DOHH2 (cell line): ENCODE measurements at regions not wholly inside any gene's neighbourhood (a gene's known extent, or its start where the extent isn't known, plus 50 kb on each side); places are given as distances from the start of the nearest gene placed in this dataset.

ENCODE experiments used
- H3F3A ChIP-seq: fragments of 200-600 bp; sonication (generic), shearing (Covaris generic); 2 replicates; pipeline ENCODE4 v1.6.0; 2016; ENCODE audit warnings: antibody characterized with exemption, mild to moderate bottlenecking; ENCODE audit not compliant: control insufficient read depth, insufficient read depth
- H3K27ac ChIP-seq: fragments of 200-600 bp; sonication (generic); 2 replicates; pipeline ENCODE4 v1.5.1; 2014; ENCODE audit warnings: low read depth, mild to moderate bottlenecking, low read length, moderate library complexity
- H3K27me3 ChIP-seq: fragments of 200-600 bp; sonication (generic); 2 replicates; pipeline ENCODE4 v1.6.1; 2014; ENCODE audit warnings: mild to moderate bottlenecking, low read length, mixed read lengths; ENCODE audit not compliant: control insufficient read depth
- H3K36me3 ChIP-seq: fragments of 200-600 bp; sonication (generic); 2 replicates; pipeline ENCODE4 v1.6.1; 2014; ENCODE audit warnings: mild to moderate bottlenecking, low read length, moderate library complexity, mixed read lengths; ENCODE audit not compliant: control insufficient read depth
- H3K4me1 ChIP-seq: fragments of 200-600 bp; sonication (generic); 2 replicates; pipeline ENCODE4 v1.6.1; 2014; ENCODE audit warnings: mild to moderate bottlenecking, low read length, mixed read lengths; ENCODE audit not compliant: control insufficient read depth
- H3K4me2 ChIP-seq: fragments of 200-600 bp; sonication (generic); 2 replicates; pipeline ENCODE4 v1.6.0; 2014; ENCODE audit warnings: mild to moderate bottlenecking, low read length, moderate library complexity
- H3K4me3 ChIP-seq: fragments of 200-600 bp; sonication (generic); 2 replicates; pipeline ENCODE4 v1.5.1; 2014; ENCODE audit warnings: mild to moderate bottlenecking, low read length, mixed read lengths
- H3K79me2 ChIP-seq: fragments of 200-600 bp; sonication (generic); 2 replicates; pipeline ENCODE4 v1.6.1; 2014; ENCODE audit warnings: mild to moderate bottlenecking, low read length, mixed read lengths; ENCODE audit not compliant: control insufficient read depth
- H3K9me2 ChIP-seq: fragments of 200-600 bp; sonication (generic); replicated peaks from 2 replicates; pipeline ENCODE4 v1.6.1; 2014; ENCODE audit warnings: mild to moderate bottlenecking, low read length, mixed read lengths; ENCODE audit not compliant: control insufficient read depth
- H3K9me3 ChIP-seq: fragments of 200-600 bp; sonication (generic); 2 replicates; pipeline ENCODE4 v1.6.1; 2014; ENCODE audit warnings: antibody characterized with exemption, low read length, mixed read lengths; ENCODE audit not compliant: control insufficient read depth, insufficient read depth
- H4K20me1 ChIP-seq: fragments of 200-600 bp; sonication (generic); 2 replicates; pipeline ENCODE4 v1.6.0; 2014; ENCODE audit warnings: low read depth, mild to moderate bottlenecking, antibody characterized with exemption, low read length, moderate library complexity; ENCODE audit not compliant: control insufficient read depth, insufficient read depth
- EZH2phosphoT487 ChIP-seq: fragments of 200-600 bp; sonication (generic); IDR thresholded peaks from 2 replicates; pipeline ENCODE4 v1.6.1; 2017; ENCODE audit warnings: borderline replicate concordance, mild to moderate bottlenecking, antibody characterized with exemption, low read length, moderate library complexity, mixed read lengths
- TF ChIP-seq, protein P1 (sequence below): fragments of 200-600 bp; sonication (generic); IDR thresholded peaks from one replicate; pipeline ENCODE4 v1.5.1; 2014; ENCODE audit warnings: antibody characterized with exemption, mild to moderate bottlenecking, low read depth, low read length; ENCODE audit not compliant: poor library complexity, severe bottlenecking

DNA sequence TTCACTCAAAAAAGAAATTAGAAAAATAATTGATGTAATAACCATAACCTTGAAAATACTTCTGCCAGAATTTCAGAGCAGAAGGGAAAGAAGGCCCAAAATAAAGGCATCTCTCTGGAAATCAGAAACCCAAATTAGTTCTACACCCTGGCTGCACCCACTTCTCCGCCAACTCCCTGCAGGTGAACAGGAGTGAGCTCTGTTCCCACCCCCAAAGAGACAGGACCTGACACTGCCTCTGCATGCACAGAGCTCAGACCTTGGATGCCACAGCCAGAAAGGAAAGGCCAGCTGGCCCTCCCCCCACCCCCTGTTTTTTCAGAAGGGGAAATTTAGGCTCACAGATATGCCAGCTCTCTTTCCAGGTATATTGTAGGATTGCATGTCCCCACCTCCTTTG is 228.2 kb downstream of the BCL11B start:
- H3K4me1 ChIP-seq: no peaks in the 10 kb centered on the region
- H3K9me3 ChIP-seq: peaks cover 7% of the 10 kb centered on the region; the same call in 1 of the 2 replicates
- no peak overlapping the region for H3K4me2 ChIP-seq
- H3K9me2 ChIP-seq: no peaks in the 10 kb centered on the region
- no peaks in the 10 kb centered on the region for H3F3A ChIP-seq
- no peaks in the 10 kb centered on the region for H3K79me2 ChIP-seq
- H3K27me3 ChIP-seq: no peaks in the 10 kb centered on the region
- no peaks in the 10 kb centered on the region for H4K20me1 ChIP-seq
- no peak overlapping the region for H3K27ac ChIP-seq
- no peak overlapping the region for H3K4me3 ChIP-seq
- H3K36me3 ChIP-seq: no peaks in the 10 kb centered on the region
- no peak for TF ChIP-seq EZH2phosphoT487
- TF ChIP-seq, protein P1, sequence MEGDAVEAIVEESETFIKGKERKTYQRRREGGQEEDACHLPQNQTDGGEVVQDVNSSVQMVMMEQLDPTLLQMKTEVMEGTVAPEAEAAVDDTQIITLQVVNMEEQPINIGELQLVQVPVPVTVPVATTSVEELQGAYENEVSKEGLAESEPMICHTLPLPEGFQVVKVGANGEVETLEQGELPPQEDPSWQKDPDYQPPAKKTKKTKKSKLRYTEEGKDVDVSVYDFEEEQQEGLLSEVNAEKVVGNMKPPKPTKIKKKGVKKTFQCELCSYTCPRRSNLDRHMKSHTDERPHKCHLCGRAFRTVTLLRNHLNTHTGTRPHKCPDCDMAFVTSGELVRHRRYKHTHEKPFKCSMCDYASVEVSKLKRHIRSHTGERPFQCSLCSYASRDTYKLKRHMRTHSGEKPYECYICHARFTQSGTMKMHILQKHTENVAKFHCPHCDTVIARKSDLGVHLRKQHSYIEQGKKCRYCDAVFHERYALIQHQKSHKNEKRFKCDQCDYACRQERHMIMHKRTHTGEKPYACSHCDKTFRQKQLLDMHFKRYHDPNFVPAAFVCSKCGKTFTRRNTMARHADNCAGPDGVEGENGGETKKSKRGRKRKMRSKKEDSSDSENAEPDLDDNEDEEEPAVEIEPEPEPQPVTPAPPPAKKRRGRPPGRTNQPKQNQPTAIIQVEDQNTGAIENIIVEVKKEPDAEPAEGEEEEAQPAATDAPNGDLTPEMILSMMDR: no peak

DNA sequence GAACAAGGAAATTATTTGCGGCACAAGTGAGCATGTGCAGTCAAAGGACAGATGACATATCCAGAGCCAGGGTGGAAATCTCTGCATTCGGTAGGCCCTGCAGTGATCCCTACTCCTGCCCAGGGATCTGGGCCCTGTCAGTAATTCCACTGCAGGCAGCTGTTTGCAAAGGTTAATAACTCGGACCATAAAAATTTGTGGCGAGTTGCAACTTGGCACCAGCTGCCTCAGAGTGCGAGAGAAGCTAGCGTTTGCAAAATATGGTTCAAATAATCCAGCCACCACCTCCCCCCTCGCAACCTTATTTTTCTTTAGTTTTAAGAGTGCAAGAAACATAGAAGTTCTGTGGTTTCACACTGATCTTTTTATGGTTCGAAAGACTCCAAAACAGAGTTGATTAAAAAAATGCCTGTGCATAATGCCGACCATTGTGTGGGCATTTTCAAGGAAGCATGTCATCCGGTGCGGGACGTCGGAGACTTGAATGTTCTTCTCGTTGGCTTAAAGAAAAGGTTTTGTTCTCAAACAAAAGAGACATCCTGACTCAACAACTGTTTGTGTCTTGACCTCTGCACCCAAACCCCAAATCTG is 224.5 kb downstream of the BCL11B start:
- Histone ChIP-seq H3K27ac (no peak overlapping the region), H3K4me2 (no peak overlapping the region), H4K20me1 (no peaks in the 10 kb centered on the region), H3K9me2 (no peaks in the 10 kb centered on the region), H3K36me3 (no peaks in the 10 kb centered on the region), H3K4me1 (no peaks in the 10 kb centered on the region), H3K9me3 (peaks cover 3% of the 10 kb centered on the region; the same call in 1 of the 2 replicates), H3K4me3 (no peak overlapping the region), H3F3A (no peaks in the 10 kb centered on the region), H3K79me2 (no peaks in the 10 kb centered on the region), H3K27me3 (no peaks in the 10 kb centered on the region)
- TF ChIP-seq, protein P1: no peak
- no peak for TF ChIP-seq EZH2phosphoT487

DNA sequence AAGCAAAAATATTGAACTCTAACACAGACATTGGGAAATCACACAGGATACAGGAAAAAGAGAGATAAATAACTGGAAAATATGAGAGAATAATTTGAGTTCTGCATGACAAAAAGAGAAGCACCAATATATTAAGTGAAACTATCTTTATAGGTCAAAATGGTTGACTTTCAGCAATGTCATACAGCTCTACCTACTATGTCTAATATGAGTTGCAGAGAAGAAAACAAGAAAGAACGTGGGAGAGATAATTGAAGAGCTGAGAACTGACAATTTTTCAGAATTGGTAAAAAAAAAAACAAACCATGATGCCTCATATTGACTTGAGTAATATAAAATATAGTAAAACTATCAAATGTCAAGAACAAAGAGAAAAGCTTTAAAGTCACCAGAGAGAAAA is 221.7 kb downstream of the BCL11B start:
- no peaks in the 10 kb centered on the region for H3F3A ChIP-seq
- no peaks in the 10 kb centered on the region for H3K36me3 ChIP-seq
- H3K27me3 ChIP-seq: no peaks in the 10 kb centered on the region
- H3K4me3 ChIP-seq: no peak overlapping the region
- H3K4me1 ChIP-seq: no peaks in the 10 kb centered on the region
- no peaks in the 10 kb centered on the region for H4K20me1 ChIP-seq
- H3K9me3 ChIP-seq: peaks cover 6% of the 10 kb centered on the region; the same call in 1 of the 2 replicates
- no peaks in the 10 kb centered on the region for H3K79me2 ChIP-seq
- H3K9me2 ChIP-seq: no peaks in the 10 kb centered on the region
- no peak for TF ChIP-seq EZH2phosphoT487
- TF ChIP-seq, protein P1: no peak
- H3K27ac ChIP-seq: no peak overlapping the region
- no peak overlapping the region for H3K4me2 ChIP-seq

DNA sequence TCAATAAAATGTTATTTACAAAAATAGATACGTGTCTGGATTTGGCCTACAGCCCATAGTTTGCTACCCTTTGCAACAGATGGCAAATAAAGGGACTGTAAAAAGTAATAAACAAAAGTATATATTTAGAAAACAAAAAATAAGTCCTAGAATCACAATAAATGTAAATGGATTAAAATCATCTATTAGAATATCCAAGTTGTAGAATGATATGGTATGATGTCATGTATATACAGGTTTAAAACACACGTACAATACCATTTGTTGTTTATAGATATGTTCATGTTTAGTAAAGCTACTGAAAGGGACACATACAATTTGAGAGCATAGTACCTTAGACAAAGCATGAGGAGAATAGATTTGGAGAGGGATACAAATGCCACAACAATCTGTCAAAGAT is 219.5 kb downstream of the BCL11B start:
- no peak for TF ChIP-seq EZH2phosphoT487
- TF ChIP-seq, protein P1: no peak
- H3K36me3 ChIP-seq: no peaks in the 10 kb centered on the region
- H3K27ac ChIP-seq: no peak overlapping the region
- H3K79me2 ChIP-seq: no peaks in the 10 kb centered on the region
- H3K9me2 ChIP-seq: no peaks in the 10 kb centered on the region
- H3F3A ChIP-seq: no peaks in the 10 kb centered on the region
- no peaks in the 10 kb centered on the region for H3K4me1 ChIP-seq
- H4K20me1 ChIP-seq: no peaks in the 10 kb centered on the region
- H3K9me3 ChIP-seq: peaks cover 6% of the 10 kb centered on the region
- no peak overlapping the region for H3K4me2 ChIP-seq
- H3K27me3 ChIP-seq: no peaks in the 10 kb centered on the region
- no peak overlapping the region for H3K4me3 ChIP-seq
